ENCODE measurements at regions not wholly inside any gene's neighbourhood (a gene's known extent, or its start where the extent isn't known, plus 50 kb on each side); places are given as distances from the start of the nearest gene placed in this dataset.

- no TSS peak for BruUV-seq (replicated peaks)
Measured at GRCh38 chr5:15321776-15322175, 178.2 kb upstream of the FBXL7 start.

More at GRCh38 chr5:15321776-15322175, 178.2 kb upstream of the FBXL7 start:
- no peak for DNase-seq (ENCODE audit: extremely low read depth in 1 of 4, low spot score in 3 of 4)
- no peak overlapping the region for H3K4me3 ChIP-seq
- FAIRE-seq: no peak
- intact Hi-C loops (cut with micrococcal nuclease) (no loop called here), in situ Hi-C loops (cut with MboI) (no loop called here)
- H3K9me3 ChIP-seq (replicated peaks; ENCODE audit: control insufficient read depth, insufficient read depth, low read depth, low read length): no peaks in the 10 kb centered on the region
- WGBS (ENCODE audit: insufficient coverage, low coverage, missing lambda C conversion rate): 4% methylated on average over 3 of the region's 3 CpGs
- ChIA-PET CTCF (ENCODE audit: low intra/inter-chr PET ratio) (no interaction called here), POLR2A (no interaction called here)
- H3K9me1 ChIP-seq (ENCODE audit: control insufficient read depth, insufficient read depth, low read length): no peaks in the 10 kb centered on the region
- H3K27me3 ChIP-seq (ENCODE audit: control insufficient read depth in 2 of 2, insufficient read depth in 2 of 2, low read length in 2 of 2): no peaks in the 10 kb centered on the region
- H3K4me1 ChIP-seq (replicated peaks in 1 of 2; ENCODE audit: control insufficient read depth in 2 of 2, insufficient read depth in 2 of 2, low read length in 2 of 2): no peaks in the 10 kb centered on the region
- no peak overlapping the region for H3K4me2 ChIP-seq (ENCODE audit: insufficient read depth, low read length)
- H4K20me1 ChIP-seq (replicated peaks; ENCODE audit: control insufficient read depth, insufficient read depth, low read length): no peaks in the 10 kb centered on the region
- H3K79me2 ChIP-seq (ENCODE audit: control insufficient read depth, insufficient read depth, low read length): no peaks in the 10 kb centered on the region
- ATAC-seq: no peak
- TF ChIP-seq AFF1 (IDR thresholded peaks at IDR 0.05; ENCODE audit: low read depth in 1 of 2, partially characterized antibody in 2 of 2) (no peak), ATF7 (IDR thresholded peaks at IDR 0.05) (no peak), EGR1 (conservative IDR thresholded peaks at IDR 0.05) (no peak), RUNX1 (IDR thresholded peaks at IDR 0.05; ENCODE audit: low read depth) (no peak), NFRKB (IDR thresholded peaks at IDR 0.05; ENCODE audit: low read depth) (no peak), ILK (tag; IDR thresholded peaks at IDR 0.05; ENCODE audit: borderline replicate concordance, low read depth) (no peak), E2F3 (CRISPR knock-in tag; IDR thresholded peaks at IDR 0.05) (no peak), ZNF717 (CRISPR knock-in tag; IDR thresholded peaks at IDR 0.05) (no peak)
- no peak overlapping the region for H3K27ac ChIP-seq (ENCODE audit: extremely low read depth, low read depth, low read length)
- no peak overlapping the region for H3K9ac ChIP-seq (ENCODE audit: insufficient read depth in 1 of 2, low read depth in 2 of 2, low read length in 2 of 2)
- no peak overlapping the region for H2AFZ ChIP-seq (ENCODE audit: low read depth, low read length)
- no peaks in the 10 kb centered on the region for H3K36me3 ChIP-seq (ENCODE audit: control insufficient read depth, insufficient read depth, low read length)

All from K562 (cell line).